NCI-H187 treated with DMSO at 0.1 percent for 48 hours (cell line): ENCODE measurements at regions not wholly inside any gene's neighbourhood (a gene's known extent, or its start where the extent isn't known, plus 50 kb on each side); places are given as distances from the start of the nearest gene placed in this dataset.
"Not testable (repeated sequence)": the region's sequence is repeated elsewhere in the genome, so short reads cannot be mapped to it uniquely, and the experiment has no call there.

Experiments
- DNase-seq: peaks from one replicate; lab custom pipeline; 2025; lab: John Stamatoyannopoulos, UW

DNA sequence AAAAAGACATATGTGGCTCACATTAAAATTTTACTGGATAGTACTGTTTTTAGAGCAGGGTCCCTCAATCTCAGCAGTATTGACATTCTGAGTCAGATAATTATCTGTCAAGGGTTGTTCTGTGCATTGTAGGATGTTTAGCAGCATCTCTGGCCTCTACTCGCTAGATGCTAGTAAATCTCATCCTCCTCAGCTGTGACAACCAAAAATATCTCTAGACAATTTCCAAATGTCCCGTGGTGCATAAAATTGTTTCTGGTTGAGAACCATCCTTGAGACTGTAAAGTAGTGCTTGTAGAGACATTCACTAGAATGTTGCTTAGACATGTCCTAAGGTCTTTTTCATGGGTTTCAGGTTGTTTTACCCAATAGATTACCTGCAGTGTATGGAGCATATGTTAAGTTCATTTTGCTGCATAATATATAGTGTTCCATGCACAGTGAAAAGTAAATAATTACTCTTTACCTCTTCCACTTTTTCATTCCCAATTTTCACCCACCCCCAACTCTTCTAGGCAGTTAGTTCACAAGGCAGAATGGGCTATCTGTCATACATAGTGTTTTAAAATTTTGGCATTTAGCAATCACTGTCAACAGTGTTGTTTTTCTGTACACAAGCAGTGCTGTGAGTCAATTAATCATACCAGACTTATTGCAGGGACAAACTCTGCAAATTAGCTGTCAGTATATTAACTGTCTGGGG lies 200.2 kb upstream of the SLC38A2 start:
- no peak for DNase-seq

DNA sequence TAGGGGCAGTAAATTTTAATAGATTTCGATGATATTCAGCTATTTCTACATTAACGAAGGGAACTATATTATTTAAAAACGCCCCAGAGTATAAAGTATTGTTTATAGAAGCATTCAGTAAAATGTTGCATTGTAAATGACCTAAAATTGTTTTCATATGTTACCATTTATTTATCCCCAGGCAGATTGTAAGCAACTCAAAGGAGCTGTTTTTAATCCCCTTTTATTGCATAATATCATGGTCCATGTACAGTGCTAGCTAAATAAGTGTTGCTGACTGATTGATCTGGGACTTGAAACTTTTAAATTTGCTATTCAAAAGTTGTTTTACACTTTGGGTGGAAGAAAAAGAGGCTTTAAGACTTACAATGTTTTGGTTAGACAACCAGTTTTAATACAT lies 199.0 kb upstream of the SLC38A2 start:
- no peak for DNase-seq

DNA sequence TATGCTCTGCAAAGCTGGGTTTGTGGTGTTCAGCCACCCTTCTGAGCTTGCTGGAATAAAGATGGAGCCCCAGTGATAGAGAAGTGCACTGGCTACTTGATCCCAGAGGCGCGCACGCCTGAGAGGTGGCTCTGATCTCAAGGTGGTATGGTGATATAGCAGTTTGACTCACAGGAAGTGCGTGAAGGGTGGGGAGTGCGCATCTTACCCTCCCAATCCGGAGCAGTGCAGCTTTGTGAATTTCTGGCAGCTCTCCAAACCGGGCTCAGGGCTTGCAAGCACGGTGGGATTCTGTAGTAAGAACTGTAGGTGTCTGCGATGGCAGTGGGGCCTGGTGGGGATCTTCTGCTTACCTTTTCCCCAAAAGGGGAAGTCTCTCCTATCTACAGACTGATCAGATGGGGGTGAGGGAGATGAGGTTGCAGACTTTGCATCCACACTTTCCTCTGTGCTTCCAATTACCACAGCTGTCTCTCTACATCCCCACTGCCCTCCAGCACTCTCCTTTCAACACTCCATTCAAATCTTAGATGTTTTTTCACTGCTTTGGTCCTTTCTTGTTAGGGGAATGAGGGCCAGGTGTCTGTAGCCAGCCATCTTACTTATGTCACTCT lies 197.4 kb upstream of the SLC38A2 start:
- no peak for DNase-seq

DNA sequence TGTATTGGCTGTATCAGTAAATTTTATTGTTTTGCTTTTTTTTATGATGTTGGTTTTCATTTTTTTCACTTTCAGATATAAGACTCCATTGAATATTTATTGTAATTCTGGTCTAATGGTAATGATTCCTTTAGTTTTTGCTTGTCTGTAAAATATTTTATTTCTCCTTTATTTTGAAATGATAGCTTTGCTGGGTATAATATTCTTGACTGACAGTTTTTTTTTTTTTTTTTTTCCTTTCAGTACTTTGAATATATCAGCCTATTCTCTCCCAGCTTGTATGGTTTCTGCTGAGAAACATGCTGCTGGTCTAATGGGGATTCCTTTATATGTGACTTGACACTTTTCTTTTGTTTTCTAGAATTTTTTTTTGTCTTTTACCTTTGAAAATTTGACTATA lies 195.1 kb upstream of the SLC38A2 start:
- no peak for DNase-seq

DNA sequence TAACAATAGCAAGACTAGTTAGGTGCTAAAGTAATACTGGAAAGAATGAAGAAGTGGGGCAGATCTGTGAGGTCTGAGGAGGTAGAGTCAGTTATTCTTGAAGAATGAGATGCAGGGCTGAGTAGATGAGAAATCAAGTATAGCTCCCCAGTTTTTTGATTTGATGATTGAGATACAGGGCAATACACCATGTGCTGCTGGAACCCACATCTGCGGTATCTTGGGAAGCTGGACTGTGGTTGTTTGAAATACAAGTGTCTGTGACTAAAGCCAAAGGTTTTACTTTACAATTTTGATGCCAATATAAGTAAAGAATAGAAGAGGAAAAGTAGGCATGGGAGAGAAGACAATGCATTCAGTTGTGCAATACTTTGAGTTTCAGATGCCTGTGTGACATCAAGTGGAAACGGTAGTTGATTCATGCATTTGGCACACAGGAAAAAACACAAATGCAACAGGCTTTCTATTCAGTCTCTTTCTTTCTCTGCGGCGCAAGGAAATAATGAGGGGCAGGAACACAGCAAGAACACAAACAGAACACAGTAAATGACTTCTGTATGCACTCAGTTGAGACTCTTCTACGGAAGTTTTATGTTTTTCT lies 190.2 kb upstream of the SLC38A2 start:
- DNase-seq, result no peak

DNA sequence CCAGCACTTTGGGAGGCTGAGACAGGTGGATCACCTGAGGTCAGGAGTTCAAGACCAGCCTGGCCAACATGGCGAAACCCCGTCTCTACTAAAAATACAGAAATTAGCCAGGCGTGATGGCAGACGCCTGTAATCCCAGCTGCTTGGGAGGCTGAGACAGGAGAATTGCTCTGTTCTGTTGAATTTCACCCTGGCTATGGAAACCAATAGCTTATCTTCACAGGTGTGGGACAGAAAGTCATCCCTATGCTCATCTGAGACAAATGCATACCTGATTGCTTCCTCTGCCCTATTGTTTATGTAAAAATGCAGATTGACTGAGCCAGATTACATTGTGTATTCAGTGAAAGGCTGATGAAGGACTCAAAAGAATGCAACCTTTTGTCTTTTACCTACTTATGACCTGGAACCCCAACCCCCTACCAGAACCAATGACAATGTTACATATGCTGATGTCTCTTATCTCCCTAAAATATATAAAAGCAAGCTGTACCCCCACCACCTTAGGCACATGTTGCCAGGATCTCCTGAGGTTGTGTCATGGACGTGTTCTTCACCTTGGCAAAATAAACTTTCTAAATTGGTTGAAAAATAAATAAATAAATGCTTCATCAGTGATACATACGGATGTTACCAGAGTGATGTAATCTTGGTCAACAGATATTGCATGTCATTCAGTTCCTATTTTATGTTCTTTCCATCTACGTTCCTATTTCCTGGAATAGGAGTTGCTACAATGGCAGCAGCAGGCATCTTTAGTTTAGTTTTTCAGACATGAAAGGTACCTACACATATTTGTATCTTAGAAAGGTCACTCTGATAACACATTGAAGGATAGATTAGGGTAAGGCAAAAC lies 189.4 kb upstream of the SLC38A2 start:
- not testable (repeated sequence) for DNase-seq

DNA sequence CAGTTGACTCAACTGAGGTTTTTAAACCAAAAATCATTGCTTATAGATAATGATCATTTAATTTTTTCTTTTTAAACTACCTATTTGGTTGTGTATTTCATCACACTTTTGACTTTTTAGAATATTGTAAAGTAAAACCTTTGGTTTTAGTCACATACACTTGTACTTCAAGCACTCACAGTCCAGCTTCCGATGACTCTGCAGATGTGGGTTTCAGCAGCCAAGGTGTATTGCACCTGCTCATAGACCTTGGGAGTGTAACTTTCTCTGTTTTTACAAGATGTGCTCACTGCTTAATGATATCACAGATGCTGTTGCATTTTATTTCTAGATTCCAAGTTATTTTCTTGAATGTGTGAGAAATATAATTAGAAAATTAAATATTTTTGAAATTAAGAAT lies 188.3 kb upstream of the SLC38A2 start:
- no peak for DNase-seq

DNA sequence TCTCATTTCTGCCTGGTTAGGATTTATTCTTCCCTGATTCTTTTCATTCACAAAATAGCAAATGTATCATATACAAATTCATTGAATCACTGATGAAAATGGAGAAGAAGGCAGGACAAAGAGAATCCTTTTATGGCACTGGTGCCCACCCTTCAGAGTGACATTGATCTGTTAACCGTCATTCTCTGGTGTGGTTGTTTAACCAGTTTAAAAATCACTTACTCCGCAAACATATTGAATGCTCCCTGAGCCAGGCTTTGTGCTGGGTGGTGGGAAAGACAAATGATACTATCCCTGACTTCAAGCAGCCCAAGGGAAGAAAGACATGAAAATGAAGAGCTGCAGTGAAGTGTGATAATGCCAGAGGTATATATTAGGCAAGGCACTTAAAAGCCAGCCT lies 187.5 kb upstream of the SLC38A2 start:
- no peak for DNase-seq

DNA sequence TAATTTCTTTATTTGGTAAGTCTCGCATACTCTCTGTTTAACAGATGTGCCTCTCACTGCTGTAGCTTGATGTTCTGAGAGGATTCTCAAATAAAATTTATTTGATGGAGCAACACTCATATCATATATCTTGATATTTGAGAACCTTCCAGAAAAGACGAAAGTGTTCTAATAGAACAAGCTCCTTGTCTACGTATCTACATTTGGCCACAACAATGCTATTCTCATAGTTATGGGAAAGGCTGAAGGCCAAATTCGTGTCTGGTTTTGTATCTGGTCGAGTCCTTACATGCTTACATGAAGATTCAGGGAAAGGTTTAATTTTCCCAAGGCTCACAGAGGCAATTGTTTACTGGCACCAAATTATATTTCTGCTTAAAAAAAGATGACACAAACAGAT lies 186.7 kb upstream of the SLC38A2 start:
- DNase-seq, result no peak

DNA sequence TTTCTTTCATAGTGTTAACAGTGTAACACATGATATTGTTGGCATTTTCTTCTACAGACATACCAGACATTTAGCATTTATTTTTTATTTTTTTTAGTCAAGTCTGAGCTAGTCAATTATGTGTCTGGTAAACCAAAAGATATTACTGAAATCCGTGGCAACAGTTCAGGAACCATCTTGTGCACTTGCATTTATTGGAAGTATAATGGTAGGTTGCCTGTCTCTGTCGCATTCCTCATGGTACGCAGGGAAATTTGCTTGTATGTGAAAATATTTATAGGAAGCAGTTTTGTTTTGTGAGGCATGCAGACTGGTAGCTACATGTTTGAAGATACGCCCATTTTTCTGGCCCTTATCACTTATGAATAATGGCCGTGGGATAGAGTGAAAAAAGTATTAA lies 186.1 kb upstream of the SLC38A2 start:
- DNase-seq, result no peak

DNA sequence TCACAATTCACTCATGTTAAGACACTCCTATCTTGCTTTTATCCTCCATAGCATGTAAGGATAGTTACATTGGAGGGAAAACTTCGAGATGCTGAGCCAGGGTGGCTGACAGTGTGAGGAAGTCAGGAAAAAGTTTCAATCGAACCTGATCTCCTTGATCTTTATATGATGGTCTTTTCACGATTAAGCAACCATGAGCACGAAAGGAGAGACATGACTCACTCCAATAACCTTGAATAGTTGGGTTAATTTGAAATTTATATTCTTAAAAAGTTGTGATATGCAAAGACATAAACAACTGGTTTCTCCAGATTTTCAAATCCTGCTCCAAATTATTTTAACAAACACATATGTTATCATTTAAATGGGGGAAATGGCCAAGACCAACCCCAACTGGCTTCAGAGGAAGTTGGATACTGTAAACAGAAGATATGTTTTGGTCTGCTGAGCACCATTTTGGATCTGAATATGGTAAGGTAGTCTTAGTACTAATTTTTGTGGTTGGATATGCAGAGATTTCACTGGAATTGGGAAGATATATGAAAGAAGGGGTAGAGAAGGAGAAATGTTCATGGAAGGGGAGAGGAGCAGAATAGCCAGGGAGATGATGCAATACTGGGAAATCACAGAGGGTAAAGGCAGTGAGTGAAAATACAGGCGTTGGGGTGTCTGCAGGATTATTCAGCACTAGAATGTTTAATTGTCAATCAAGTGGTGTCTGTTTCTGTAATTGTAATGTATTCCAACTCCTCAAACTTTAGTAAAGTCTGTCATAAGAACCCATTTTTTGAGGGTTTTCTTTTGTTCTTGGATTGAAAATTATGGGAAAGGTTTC lies 185.2 kb upstream of the SLC38A2 start:
- no peak for DNase-seq

DNA sequence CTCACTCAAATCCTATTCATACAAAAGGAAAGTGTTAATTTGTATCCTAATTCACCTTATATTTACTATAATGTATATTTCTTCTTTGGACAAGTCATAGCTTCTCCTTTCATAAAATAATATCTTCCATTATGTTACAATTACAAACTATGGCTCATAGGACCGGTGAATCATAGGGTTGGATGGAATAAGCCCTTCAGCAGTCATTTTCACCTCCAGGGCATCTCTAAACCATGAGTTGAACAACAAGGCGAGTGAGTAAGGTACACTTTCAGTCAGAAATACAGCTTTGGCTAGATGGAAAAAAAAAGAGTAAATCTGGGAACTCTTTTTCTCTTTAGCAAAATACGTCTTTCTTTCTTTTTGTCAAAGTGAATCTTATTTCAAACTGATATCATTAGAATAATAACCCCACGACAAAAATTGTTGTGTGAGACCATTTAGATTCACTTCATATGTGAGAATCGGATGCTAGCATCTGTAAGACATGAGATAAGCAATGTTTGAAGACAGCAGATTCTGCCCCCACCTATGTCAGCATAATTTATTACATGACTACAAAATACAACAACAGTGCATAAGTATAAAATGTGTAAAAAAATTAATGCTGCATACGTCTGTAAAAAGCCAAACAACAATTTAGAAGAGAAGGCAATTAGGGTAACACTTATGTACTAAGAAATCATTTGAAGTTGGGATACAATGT lies 184.4 kb upstream of the SLC38A2 start:
- DNase-seq, result no peak

DNA sequence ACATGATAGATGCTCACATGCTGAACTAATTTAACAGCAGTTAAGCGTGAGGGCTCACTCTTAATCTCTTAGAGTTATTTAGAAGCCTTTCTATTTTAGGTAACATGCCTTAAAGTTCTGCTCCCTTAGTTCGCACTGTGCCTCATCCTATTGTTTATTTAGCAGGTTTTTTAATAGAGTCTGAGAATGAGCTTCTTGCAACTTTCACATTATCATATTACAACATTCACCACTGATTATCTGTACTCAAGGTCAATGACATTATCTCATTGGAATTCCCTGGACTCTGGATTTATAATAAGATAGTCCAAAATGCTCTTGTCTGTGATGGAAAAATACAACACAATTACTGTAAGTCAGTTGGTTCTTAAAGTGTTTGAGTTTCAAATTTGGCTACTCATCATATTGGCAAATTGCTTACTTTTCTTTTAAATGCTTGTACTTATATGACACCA lies 183.6 kb upstream of the SLC38A2 start:
- no peak for DNase-seq

DNA sequence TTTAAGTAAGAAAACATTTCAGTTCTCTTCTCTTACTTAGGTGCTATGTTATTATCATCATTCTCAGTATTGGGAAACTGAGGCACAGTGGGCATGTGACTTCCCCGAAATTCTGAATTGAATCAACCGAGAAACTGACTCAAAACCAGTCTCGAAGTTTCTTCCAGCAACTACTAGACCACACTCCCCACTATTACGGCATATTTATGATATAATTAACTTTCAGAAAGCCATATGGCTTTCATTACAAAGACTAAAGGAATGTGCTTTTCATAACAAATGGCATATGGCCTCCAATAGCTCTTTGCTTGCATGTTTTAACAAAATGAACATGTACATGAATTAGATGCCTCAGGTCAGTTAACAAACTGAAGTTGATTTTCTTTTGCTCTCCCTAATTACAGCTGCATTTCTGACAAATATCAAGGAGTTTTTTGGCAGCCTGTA lies 182.9 kb upstream of the SLC38A2 start:
- no peak for DNase-seq

DNA sequence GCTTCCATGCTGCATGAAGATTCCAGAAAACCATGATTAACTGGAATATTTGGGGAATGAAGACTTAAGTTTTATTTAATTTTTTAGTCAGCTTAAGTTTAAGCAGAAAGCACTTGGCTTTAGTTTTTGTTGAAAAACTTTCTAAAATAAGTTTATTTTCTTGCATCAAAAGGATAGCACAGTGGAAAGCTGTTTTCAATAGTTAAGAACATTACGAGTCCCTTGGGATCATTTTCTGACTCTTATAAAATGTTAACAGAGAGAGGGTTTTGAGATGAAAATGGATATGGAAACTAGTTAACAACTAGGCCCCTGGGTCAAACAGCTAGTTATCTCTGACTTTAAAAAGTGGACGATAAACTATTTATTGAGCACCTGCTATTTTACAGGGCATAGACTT lies 181.9 kb upstream of the SLC38A2 start:
- no peak for DNase-seq

DNA sequence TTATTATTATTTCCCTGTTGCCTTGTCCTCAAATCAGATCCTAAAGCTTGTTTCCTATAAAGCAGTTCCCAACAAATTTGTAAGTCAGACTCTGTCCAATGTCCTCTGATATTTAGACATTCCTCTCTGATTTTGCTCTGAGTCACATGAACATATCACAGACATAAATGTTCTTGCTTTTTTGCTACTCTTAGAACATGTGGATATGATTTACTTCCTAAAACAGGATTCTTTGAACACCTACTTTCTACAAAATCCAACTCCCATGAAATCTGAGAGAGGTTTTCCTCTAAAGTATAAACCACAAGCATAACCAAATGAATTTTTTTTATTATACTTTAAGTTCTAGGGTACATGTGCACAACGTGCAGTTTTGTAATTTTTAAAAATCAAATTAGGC lies 181.3 kb upstream of the SLC38A2 start:
- no peak for DNase-seq

DNA sequence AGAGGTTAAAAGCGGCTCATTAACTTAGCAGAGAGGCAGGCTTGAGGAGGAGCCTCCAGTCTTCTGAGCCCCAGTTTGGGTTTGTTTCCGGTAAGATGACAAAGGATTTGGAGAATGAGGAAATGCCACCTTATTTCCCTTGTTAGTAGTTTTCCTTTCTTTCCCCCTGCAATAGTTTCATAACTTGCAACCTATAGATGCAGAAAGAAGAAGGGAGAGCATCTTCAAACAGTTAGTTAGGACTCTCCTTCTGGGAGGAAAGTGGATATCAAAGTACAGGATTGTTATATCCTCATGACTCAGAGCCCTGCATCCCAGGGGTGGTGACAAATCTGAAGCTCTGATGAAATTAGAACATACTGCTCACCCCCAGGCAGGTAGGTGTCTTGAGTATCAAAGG lies 180.7 kb upstream of the SLC38A2 start:
- no peak for DNase-seq

DNA sequence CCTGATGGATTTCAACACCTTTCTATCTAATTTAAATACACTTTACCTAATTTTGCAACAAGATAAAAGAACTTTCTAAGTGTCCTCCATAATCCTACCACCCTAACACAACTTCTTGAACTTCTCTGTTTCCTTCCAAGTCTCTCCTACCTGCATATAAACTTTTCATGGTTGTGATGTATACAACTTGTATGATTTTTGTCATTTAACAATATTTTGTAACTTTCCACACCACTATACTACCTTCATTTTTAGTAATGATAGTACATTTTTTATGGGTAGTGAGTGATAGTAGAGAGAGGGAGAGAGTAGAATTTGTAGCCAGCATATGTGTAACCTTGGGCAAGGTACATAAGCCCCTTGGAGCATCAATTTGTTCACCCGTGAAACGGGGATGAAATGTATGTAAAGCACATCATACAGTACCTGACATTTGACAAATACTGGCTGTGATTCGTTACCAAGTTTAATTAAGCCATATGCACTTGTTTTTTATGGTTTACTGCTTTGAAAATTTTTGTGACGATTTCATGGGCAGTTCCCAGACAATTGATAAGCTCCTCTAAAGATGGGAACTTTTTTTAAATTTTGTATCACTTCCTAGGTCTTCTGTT lies 177.8 kb upstream of the SLC38A2 start:
- DNase-seq, result no peak

DNA sequence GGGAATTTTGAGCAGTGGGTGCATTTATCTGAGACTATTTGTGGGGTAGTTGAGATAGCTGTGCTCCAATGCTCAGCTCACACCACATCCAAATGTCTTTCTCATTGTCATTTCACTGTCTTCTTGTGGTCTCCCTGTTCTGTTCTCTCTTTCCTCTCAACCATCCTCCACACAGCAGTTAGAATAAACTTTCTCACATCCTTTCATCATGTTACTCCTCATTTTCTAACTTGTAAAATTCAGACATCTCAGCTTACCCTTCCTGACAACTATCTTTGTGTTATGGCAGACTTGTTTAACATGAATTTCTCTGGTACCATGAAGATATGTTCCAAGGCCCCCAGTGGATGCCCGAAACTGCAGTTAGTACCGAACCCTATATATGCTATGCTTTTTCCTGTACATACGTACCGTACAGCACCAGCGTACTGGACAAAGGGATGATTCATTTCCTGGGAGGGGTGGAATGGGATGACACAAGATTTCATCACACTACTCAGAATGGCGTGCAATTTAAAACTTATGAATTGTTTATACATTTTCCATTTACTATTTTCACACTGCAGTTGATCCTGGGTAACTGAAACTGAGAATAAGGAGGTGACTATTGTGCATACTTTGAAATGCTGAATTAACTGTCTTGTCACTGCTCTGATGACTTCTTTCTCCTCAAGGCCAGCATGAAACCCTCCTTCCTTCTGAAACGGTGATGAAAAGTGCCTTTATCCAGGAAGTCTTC lies 177.1 kb upstream of the SLC38A2 start:
- DNase-seq, result no peak

DNA sequence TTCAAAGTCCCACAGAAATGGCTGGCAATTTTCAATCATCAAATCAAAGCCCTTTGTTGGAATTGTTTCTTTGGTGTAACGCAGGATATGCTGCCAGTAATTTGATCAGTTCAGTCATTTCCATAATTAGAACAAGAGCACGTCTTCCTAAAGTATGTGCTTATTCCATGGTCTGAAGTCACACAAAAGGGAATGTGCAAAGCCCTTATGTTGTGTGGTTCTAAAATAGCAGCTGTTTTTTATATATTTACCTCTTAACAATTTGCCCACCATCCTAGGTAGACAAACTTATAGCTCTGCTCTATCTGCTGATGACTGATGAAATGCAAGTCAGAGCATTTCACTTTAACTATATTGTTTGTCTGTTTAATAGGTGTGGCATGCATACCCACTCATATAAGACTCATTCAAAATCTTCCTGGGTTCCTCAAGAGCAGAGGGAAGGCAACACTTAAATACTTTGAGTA lies 176.1 kb upstream of the SLC38A2 start:
- DNase-seq, result no peak
